ENCODE measurements at regions not wholly inside any gene's neighbourhood (a gene's known extent, or its start where the extent isn't known, plus 50 kb on each side); places are given as distances from the start of the nearest gene placed in this dataset.

GRCh38 chr18:56067969-56068671 is 480.1 kb upstream of the TCF4 start:
- peaks cover 13% of the 10 kb centered on the region for H3K4me1 Mint-ChIP-seq
- H3K36me3 Mint-ChIP-seq (ENCODE audit: low read depth), result no peaks in the 10 kb centered on the region
- no peak for TF ChIP-seq CTCF (conservative IDR thresholded peaks at IDR 0.05)
- H3K27ac Mint-ChIP-seq (ENCODE audit: unreplicated experiment), result no peak overlapping the region
- DNase-seq (ENCODE audit: low read depth, low spot score), result no peak
- H3K27me3 Mint-ChIP-seq (ENCODE audit: low read depth), result no peaks in the 10 kb centered on the region
- peaks cover 6% of the 10 kb centered on the region for H3K9me3 Mint-ChIP-seq
- H3K4me3 Mint-ChIP-seq, result no peak overlapping the region

- Mint-ChIP-seq H3K4me3 (no peak overlapping the region), H3K4me1 (peaks cover 13% of the 10 kb centered on the region), H3K36me3 (ENCODE audit: low read depth) (no peaks in the 10 kb centered on the region), H3K9me3 (peaks cover 6% of the 10 kb centered on the region), H3K27me3 (ENCODE audit: low read depth) (no peaks in the 10 kb centered on the region), H3K27ac (ENCODE audit: unreplicated experiment) (no peak overlapping the region)
- TF ChIP-seq CTCF (conservative IDR thresholded peaks at IDR 0.05), result no peak
- DNase-seq (ENCODE audit: low read depth, low spot score), result no peak
These were observed 479.4 kb upstream of the TCF4 start for GRCh38 chr18:56067214-56067894.

- H3K27ac Mint-ChIP-seq (ENCODE audit: unreplicated experiment), result no peak overlapping the region
- peaks cover 13% of the 10 kb centered on the region for H3K4me1 Mint-ChIP-seq
- no peak for DNase-seq (ENCODE audit: low read depth, low spot score)
- no peak for TF ChIP-seq CTCF (conservative IDR thresholded peaks at IDR 0.05)
- no peaks in the 10 kb centered on the region for H3K36me3 Mint-ChIP-seq (ENCODE audit: low read depth)
- peaks cover 4% of the 10 kb centered on the region for H3K9me3 Mint-ChIP-seq
- no peak overlapping the region for H3K4me3 Mint-ChIP-seq
- H3K27me3 Mint-ChIP-seq (ENCODE audit: low read depth), result no peaks in the 10 kb centered on the region
These were observed 478.7 kb upstream of the TCF4 start for GRCh38 chr18:56066524-56067213.

GRCh38 chr18:56065086-56065485 is 477.1 kb upstream of the TCF4 start:
- peaks cover 8% of the 10 kb centered on the region for H3K9me3 Mint-ChIP-seq
- peaks cover 18% of the 10 kb centered on the region for H3K4me1 Mint-ChIP-seq
- TF ChIP-seq CTCF (conservative IDR thresholded peaks at IDR 0.05), result no peak
- H3K36me3 Mint-ChIP-seq (ENCODE audit: low read depth), result no peaks in the 10 kb centered on the region
- no peak overlapping the region for H3K27ac Mint-ChIP-seq (ENCODE audit: unreplicated experiment)
- no peak for DNase-seq (ENCODE audit: low read depth, low spot score)
- no peak overlapping the region for H3K4me3 Mint-ChIP-seq
- no peaks in the 10 kb centered on the region for H3K27me3 Mint-ChIP-seq (ENCODE audit: low read depth)

- Mint-ChIP-seq H3K36me3 (ENCODE audit: low read depth) (no peaks in the 10 kb centered on the region), H3K4me1 (peaks cover 18% of the 10 kb centered on the region), H3K9me3 (peaks cover 9% of the 10 kb centered on the region), H3K4me3 (no peak overlapping the region), H3K27me3 (ENCODE audit: low read depth) (no peaks in the 10 kb centered on the region), H3K27ac (ENCODE audit: unreplicated experiment) (no peak overlapping the region)
- no peak for TF ChIP-seq CTCF (conservative IDR thresholded peaks at IDR 0.05)
- DNase-seq (ENCODE audit: low read depth, low spot score), result no peak
These were observed 474.9 kb upstream of the TCF4 start for GRCh38 chr18:56062931-56063330.
